ENCODE measurements at regions not wholly inside any gene's neighbourhood (a gene's known extent, or its start where the extent isn't known, plus 50 kb on each side); places are given as distances from the start of the nearest gene placed in this dataset.
A peak's percentile ranks its signal among the peaks of the same experiment; 100 is the strongest.
"Not testable (repeated sequence)": the region's sequence is repeated elsewhere in the genome, so short reads cannot be mapped to it uniquely, and the experiment has no call there.

DNA sequence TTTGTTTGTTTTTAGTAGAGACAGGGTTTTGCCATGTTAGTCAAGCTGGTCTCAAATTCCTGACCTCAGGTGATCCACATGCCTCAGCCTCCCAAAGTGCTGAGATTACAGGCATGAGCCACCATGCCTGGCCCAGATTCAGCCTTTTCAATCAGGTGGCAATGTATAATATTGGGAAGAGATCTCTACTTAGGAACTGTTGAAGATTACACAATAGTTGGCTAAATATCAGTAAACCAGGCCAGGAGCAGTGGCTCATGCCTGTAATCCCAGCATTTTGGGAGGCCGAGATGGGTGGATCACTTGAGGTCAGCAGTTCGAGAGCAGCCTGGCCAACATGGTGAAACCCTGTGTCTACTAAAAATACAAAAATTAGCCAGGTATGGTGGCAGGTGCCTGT is 101.1 kb upstream of the LOC128125822 start:
- H3K36me3 ChIP-seq (ENCODE audit: control insufficient read depth, insufficient read depth, low read length); H3K9me3 ChIP-seq (ENCODE audit: control insufficient read depth, insufficient read depth, low read length); DNase-seq (ENCODE audit: low read depth in 4 of 6, low spot score in 6 of 6); H3K27me3 ChIP-seq (ENCODE audit: control insufficient read depth, insufficient read depth, low read length); H3K4me3 ChIP-seq (ENCODE audit: low read depth, low read length); H3K4me1 ChIP-seq (ENCODE audit: control insufficient read depth, insufficient read depth, low read length); H3K27ac ChIP-seq (ENCODE audit: low read depth, low read length): not testable (repeated sequence)
- WGBS (ENCODE audit: insufficient coverage): no CpG with 5 or more reads among the region's 2 CpGs

DNA sequence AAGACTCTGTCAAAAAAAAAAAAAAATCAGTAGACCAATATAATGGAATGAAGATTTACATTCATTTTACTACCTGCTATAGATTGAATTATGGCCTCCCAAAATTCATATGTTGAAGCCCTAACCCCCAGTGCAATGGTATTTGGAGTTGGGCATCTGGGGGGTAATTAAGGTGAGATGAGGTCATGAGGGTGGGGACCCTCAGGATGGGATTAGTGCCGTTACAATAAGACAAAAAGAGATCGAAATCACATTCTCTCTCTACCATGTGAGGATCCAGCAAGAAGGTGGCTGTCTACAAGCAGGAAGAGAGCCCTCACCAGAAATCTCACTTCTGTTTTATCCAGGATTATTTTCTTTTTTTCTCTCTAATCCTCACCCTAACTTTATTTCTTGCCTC is 100.6 kb upstream of the LOC128125822 start:
- Histone ChIP-seq H3K27ac (ENCODE audit: low read depth, low read length) (no peak overlapping the region), H3K27me3 (ENCODE audit: control insufficient read depth, insufficient read depth, low read length) (no peaks in the 10 kb centered on the region), H3K9me3 (ENCODE audit: control insufficient read depth, insufficient read depth, low read length) (peaks cover 2% of the 10 kb centered on the region), H3K4me1 (ENCODE audit: control insufficient read depth, insufficient read depth, low read length) (no peaks in the 10 kb centered on the region), H3K36me3 (ENCODE audit: control insufficient read depth, insufficient read depth, low read length) (no peaks in the 10 kb centered on the region), H3K4me3 (ENCODE audit: low read depth, low read length) (no peak overlapping the region)
- WGBS (ENCODE audit: insufficient coverage): 86% methylated on average over 1 of the region's 2 CpGs
- DNase-seq (ENCODE audit: low read depth in 4 of 6, low spot score in 6 of 6): no peak

DNA sequence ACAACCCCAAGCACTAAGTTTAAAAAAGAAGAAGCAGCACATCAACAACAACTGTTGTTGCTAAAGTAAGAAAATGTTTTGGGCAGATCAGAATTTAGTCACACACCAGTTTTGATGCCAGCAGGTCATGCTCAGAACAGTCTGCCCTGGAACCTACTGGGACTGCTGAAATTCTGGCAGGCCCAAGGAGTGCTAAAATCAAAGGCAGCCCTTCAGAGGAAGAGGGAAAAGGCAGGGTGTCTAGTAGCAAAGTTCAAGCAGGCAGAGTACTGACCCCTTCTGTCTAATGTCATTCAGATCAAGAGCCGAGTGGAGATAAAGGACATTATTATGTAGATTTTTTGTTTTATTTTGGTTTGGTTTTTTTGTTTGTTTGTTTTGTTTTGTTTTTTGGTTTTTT is 96.6 kb upstream of the LOC128125822 start:
- no peak for DNase-seq (ENCODE audit: low read depth in 4 of 6, low spot score in 6 of 6)
- H3K4me1 ChIP-seq (ENCODE audit: control insufficient read depth, insufficient read depth, low read length): no peaks in the 10 kb centered on the region
- peaks cover 2% of the 10 kb centered on the region for H3K9me3 ChIP-seq (ENCODE audit: control insufficient read depth, insufficient read depth, low read length)
- H3K27ac ChIP-seq (ENCODE audit: low read depth, low read length): no peak overlapping the region
- 14% methylated on average over 1 of the region's 1 CpG for whole genome bisulfite sequencing (ENCODE audit: insufficient coverage)
- H3K4me3 ChIP-seq (ENCODE audit: low read depth, low read length): no peak overlapping the region
- no peaks in the 10 kb centered on the region for H3K36me3 ChIP-seq (ENCODE audit: control insufficient read depth, insufficient read depth, low read length)
- no peaks in the 10 kb centered on the region for H3K27me3 ChIP-seq (ENCODE audit: control insufficient read depth, insufficient read depth, low read length)

DNA sequence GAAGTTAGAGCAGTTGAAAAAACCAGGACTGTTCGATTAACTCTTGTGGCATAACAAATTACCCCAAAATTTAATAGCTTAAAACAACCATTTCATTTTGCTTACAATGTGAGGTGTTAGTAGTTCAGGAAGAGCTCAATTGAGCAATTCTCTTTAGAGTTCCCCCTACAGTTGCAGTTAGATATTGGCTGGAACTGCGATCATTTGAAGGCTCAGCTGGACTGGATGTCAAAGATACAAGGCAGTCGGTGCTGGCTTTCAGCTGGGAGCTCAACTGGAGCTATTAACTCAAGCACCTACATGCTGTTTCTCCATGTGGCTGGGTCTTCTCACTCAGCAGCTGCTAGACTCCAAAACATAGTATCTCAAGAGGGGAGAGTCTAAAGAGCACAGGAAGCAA is 96.0 kb upstream of the LOC128125822 start:
- Histone ChIP-seq H3K9me3 (ENCODE audit: control insufficient read depth, insufficient read depth, low read length) (peaks cover 2% of the 10 kb centered on the region), H3K27me3 (ENCODE audit: control insufficient read depth, insufficient read depth, low read length) (no peaks in the 10 kb centered on the region), H3K27ac (ENCODE audit: low read depth, low read length) (no peak overlapping the region), H3K4me3 (ENCODE audit: low read depth, low read length) (no peak overlapping the region), H3K36me3 (ENCODE audit: control insufficient read depth, insufficient read depth, low read length) (no peaks in the 10 kb centered on the region), H3K4me1 (ENCODE audit: control insufficient read depth, insufficient read depth, low read length) (no peaks in the 10 kb centered on the region)
- WGBS (ENCODE audit: insufficient coverage): 50% methylated on average over 1 of the region's 3 CpGs
- DNase-seq (ENCODE audit: low read depth in 4 of 6, low spot score in 6 of 6): peak in 1 of 6 donors; percentile 19

DNA sequence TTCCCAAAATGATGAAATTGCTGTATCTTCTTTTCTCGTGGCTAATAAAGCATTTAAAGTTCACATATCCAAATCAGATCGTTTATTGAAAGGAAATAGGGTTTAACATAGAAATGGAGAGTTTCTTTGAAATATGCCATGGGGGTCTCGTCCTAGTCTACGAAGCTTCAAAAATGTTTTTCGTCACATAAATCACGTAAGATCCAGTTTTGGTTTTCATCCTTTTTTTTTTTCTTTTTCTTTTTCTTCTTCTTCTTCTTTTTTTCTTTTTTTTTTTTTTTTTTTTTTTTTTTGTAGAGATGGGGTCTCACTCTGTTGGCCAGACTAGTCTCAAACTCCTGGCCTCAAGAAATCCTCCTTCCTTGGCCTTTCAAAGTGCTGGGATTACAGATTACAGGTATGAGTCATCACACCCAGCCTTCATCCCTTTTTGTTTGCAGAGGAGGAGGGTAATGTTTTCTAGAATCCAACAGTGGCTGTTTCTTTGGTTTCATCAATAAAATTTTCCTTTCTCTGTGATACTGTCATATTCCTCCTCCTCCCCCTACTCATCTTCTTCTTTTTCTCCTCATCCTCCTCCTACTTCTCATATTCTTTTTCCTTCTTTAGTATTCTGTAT is 94.7 kb upstream of the LOC128125822 start:
- no peak for DNase-seq (ENCODE audit: low read depth in 4 of 6, low spot score in 6 of 6)
- no peak overlapping the region for H3K4me3 ChIP-seq (ENCODE audit: low read depth, low read length)
- WGBS (ENCODE audit: insufficient coverage): no CpG with 5 or more reads among the region's 6 CpGs
- no peaks in the 10 kb centered on the region for H3K27me3 ChIP-seq (ENCODE audit: control insufficient read depth, insufficient read depth, low read length)
- H3K4me1 ChIP-seq (ENCODE audit: control insufficient read depth, insufficient read depth, low read length): no peaks in the 10 kb centered on the region
- no peak overlapping the region for H3K27ac ChIP-seq (ENCODE audit: low read depth, low read length)
- H3K36me3 ChIP-seq (ENCODE audit: control insufficient read depth, insufficient read depth, low read length): no peaks in the 10 kb centered on the region
- H3K9me3 ChIP-seq (ENCODE audit: control insufficient read depth, insufficient read depth, low read length): no peaks in the 10 kb centered on the region

DNA sequence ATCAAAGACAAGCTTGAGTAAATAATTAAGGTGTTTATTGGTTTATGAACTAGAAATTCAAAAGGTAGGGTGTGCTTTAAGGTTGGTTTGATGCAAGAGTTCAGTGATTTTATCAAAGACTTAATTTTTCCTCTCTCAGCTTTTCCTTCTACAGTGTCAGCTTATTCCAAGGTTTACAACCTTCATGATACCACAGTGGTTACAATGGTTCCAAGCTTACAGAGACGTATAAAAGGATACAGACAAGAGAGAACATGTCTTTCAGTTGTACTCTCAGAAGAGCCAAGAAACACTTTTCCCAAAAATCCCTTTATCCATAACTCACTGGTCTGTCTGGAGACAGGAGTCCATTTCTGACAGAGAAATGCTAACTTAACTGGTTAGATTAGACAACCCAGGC is 93.5 kb upstream of the LOC128125822 start:
- no peak overlapping the region for H3K4me3 ChIP-seq (ENCODE audit: low read depth, low read length)
- H3K9me3 ChIP-seq (ENCODE audit: control insufficient read depth, insufficient read depth, low read length): no peaks in the 10 kb centered on the region
- no peak for DNase-seq (ENCODE audit: low read depth in 4 of 6, low spot score in 6 of 6)
- H3K36me3 ChIP-seq (ENCODE audit: control insufficient read depth, insufficient read depth, low read length): no peaks in the 10 kb centered on the region
- H3K27me3 ChIP-seq (ENCODE audit: control insufficient read depth, insufficient read depth, low read length): no peaks in the 10 kb centered on the region
- no CpG with 5 or more reads among the region's 1 CpG for WGBS (ENCODE audit: insufficient coverage)
- no peaks in the 10 kb centered on the region for H3K4me1 ChIP-seq (ENCODE audit: control insufficient read depth, insufficient read depth, low read length)
- H3K27ac ChIP-seq (ENCODE audit: low read depth, low read length): no peak overlapping the region

DNA sequence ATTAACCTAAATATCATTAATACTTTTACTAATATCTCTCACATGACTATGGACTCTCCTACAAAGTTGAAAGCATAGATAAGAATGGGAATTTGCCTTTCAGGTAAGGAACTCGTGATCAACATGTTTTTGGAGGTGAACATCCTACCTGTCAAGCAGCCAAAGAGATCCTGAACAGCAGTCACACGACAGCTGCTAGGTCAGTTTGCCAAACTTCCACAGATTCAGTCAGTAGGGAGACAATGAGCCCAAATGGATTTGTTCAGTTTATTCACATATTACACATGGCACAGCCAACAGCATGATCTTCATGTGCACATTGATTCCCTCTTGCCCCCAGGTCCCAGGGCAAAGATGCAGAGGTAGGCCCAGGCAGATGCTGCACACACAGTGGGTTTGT is 86.1 kb upstream of the LOC128125822 start:
- no peak overlapping the region for H3K27ac ChIP-seq (ENCODE audit: low read depth, low read length)
- WGBS (ENCODE audit: insufficient coverage): 71% methylated on average over 1 of the region's 2 CpGs

DNA sequence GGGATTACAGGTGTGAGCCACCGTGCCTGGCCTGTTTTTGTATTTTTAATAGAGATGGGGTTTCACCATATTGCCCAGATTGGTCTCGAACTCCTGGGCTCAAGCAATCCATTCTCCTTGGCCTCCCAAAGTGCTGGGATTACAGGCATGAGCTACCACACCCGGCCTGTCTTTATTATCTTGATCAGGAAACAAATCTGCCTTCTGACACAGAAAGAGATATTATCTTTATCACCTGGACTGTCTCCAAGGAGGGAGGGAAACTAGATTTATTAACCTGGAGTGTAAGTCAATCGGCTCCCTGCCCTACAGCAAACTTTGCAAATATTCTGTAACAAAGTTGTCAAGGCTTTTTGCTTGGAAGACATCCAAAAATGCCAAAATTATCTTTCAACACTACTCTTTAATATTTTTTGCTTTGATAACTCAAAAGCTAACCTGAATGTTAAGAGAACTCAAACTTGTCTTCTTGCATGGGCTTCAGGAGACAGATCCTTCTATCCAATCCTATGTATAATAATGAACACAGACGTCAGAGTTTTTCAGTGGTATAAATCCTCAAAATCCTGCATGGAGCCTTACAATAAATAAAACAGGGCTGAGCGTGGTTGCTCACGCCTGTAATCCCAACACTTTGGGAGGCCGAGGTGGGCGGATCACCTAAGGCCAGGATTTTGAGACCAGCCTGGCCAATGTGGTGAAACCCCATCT is 85.0 kb upstream of the LOC128125822 start:
- Histone ChIP-seq H3K36me3 (ENCODE audit: control insufficient read depth, insufficient read depth, low read length) (no peaks in the 10 kb centered on the region), H3K9me3 (ENCODE audit: control insufficient read depth, insufficient read depth, low read length) (no peaks in the 10 kb centered on the region), H3K27ac (ENCODE audit: low read depth, low read length) (no peak overlapping the region), H3K4me3 (ENCODE audit: low read depth, low read length) (no peak overlapping the region), H3K4me1 (ENCODE audit: control insufficient read depth, insufficient read depth, low read length) (no peaks in the 10 kb centered on the region), H3K27me3 (ENCODE audit: control insufficient read depth, insufficient read depth, low read length) (no peaks in the 10 kb centered on the region)
- no peak for DNase-seq (ENCODE audit: low read depth in 4 of 6, low spot score in 6 of 6)
- 84% methylated on average over 7 of the region's 9 CpGs for WGBS (ENCODE audit: insufficient coverage)

More for the DNA sequence above, 86.1 kb upstream of the LOC128125822 start:
- no peaks in the 10 kb centered on the region for H3K36me3 ChIP-seq (ENCODE audit: control insufficient read depth, insufficient read depth, low read length)
- no peaks in the 10 kb centered on the region for H3K9me3 ChIP-seq (ENCODE audit: control insufficient read depth, insufficient read depth, low read length)
- no peaks in the 10 kb centered on the region for H3K27me3 ChIP-seq (ENCODE audit: control insufficient read depth, insufficient read depth, low read length)
- H3K4me3 ChIP-seq (ENCODE audit: low read depth, low read length): no peak overlapping the region
- no peak for DNase-seq (ENCODE audit: low read depth in 4 of 6, low spot score in 6 of 6)
- no peaks in the 10 kb centered on the region for H3K4me1 ChIP-seq (ENCODE audit: control insufficient read depth, insufficient read depth, low read length)

DNA sequence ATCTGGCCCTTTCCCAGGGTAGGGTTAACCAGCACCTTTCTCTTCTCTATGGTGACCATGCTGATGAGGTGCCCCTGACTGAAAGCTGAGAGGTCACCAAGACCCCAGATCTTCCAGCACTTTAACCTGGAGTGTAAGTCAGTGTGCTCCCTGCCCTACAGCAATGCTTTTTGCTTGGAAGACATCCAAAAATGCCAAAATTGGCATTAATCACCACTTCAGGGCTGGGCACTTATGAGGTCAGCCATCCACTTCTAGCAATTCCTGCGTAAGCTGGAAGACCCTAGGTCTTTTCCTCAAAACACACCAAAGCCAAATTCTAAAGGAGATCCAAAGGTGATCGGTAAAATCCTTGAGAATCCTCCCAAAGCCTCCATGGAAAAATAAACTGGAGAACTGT is 81.2 kb upstream of the LOC128125822 start:
- H3K9me3 ChIP-seq (ENCODE audit: control insufficient read depth, insufficient read depth, low read length): no peaks in the 10 kb centered on the region
- H3K36me3 ChIP-seq (ENCODE audit: control insufficient read depth, insufficient read depth, low read length): no peaks in the 10 kb centered on the region
- WGBS (ENCODE audit: insufficient coverage): 100% methylated on average over 1 of the region's 2 CpGs
- no peak overlapping the region for H3K4me3 ChIP-seq (ENCODE audit: low read depth, low read length)
- H3K4me1 ChIP-seq (ENCODE audit: control insufficient read depth, insufficient read depth, low read length): no peaks in the 10 kb centered on the region
- H3K27ac ChIP-seq (ENCODE audit: low read depth, low read length): no peak overlapping the region
- DNase-seq (ENCODE audit: low read depth in 4 of 6, low spot score in 6 of 6): no peak
- H3K27me3 ChIP-seq (ENCODE audit: control insufficient read depth, insufficient read depth, low read length): no peaks in the 10 kb centered on the region

DNA sequence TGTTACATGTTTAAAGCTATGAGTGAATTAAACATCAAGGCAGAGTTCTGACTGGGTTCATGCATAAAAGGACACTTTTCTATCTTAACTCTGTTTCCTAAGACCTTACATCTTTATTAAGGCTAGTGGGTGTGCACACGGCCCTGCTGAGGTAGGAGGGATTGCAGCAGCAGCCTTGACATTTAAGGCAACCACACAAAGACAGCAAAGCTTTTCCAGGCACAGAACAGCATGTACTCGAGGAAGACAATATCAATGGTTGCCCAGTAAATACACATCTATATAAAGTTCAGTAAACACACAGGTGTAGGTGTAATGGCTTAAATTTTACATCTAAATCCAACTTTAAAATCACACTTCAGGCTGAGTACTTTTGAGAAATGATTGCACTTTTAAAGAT is 79.8 kb upstream of the LOC128125822 start:
- H3K36me3 ChIP-seq (ENCODE audit: control insufficient read depth, insufficient read depth, low read length): no peaks in the 10 kb centered on the region
- H3K9me3 ChIP-seq (ENCODE audit: control insufficient read depth, insufficient read depth, low read length): no peaks in the 10 kb centered on the region
- no peak overlapping the region for H3K27ac ChIP-seq (ENCODE audit: low read depth, low read length)
- no peaks in the 10 kb centered on the region for H3K27me3 ChIP-seq (ENCODE audit: control insufficient read depth, insufficient read depth, low read length)
- H3K4me3 ChIP-seq (ENCODE audit: low read depth, low read length): no peak overlapping the region
- no CpG with 5 or more reads among the region's 2 CpGs for WGBS (ENCODE audit: insufficient coverage)
- no peak for DNase-seq (ENCODE audit: low read depth in 4 of 6, low spot score in 6 of 6)
- no peaks in the 10 kb centered on the region for H3K4me1 ChIP-seq (ENCODE audit: control insufficient read depth, insufficient read depth, low read length)
